SK-MEL-5 (cell line): ENCODE measurements at regions not wholly inside any gene's neighbourhood (a gene's known extent, or its start where the extent isn't known, plus 50 kb on each side); places are given as distances from the start of the nearest gene placed in this dataset.
"Not testable (repeated sequence)": the region's sequence is repeated elsewhere in the genome, so short reads cannot be mapped to it uniquely, and the experiment has no call there.

Source experiments
- DNase-seq: peaks from one replicate; pipeline ENCODE4 v3.0.0-alpha.2; 2016; ENCODE audit warnings: low read depth, low spot score
- in situ Hi-C: cut with HindIII; loops from 2 replicates; pipeline ENCODE4 v1.10.0; 2016; ENCODE audit warnings: low sequenced_read_pairs, high pct_unique_total_duplicates, low pct_unique_long_range_greater_than_20kb

- DNase-seq: no peak
- in situ Hi-C loops: no loop called here
Observed at GRCh38 chr4:125789023-125789422, 474.3 kb downstream of the FAT4 start.

GRCh38 chr4:125791896-125792295, 477.1 kb downstream of the FAT4 start:
- in situ Hi-C loops: no loop called here
- DNase-seq: no peak

- no peak for DNase-seq
- in situ Hi-C loops: no loop called here
Observed at GRCh38 chr4:125794989-125795388, 480.2 kb downstream of the FAT4 start.

- in situ Hi-C loops: no loop called here
- DNase-seq: no peak
Observed at GRCh38 chr4:125796138-125796537, 481.4 kb downstream of the FAT4 start.

GRCh38 chr4:125797621-125798020, 482.9 kb downstream of the FAT4 start:
- in situ Hi-C loops, DNase-seq: not testable (repeated sequence)

- in situ Hi-C loops: no loop called here
- DNase-seq: no peak
Observed at GRCh38 chr4:125801373-125801772, 486.6 kb downstream of the FAT4 start.

- in situ Hi-C loops: no loop called here
Observed at GRCh38 chr4:125801924-125802323, 487.2 kb downstream of the FAT4 start.

GRCh38 chr4:125808022-125808421, 493.3 kb downstream of the FAT4 start:
- in situ Hi-C loops: no loop called here
- DNase-seq: no peak

More at GRCh38 chr4:125801924-125802323, 487.2 kb downstream of the FAT4 start:
- DNase-seq: no peak

- in situ Hi-C loops: no loop called here
- no peak for DNase-seq
Observed at GRCh38 chr4:125808570-125808969, 493.8 kb downstream of the FAT4 start.

GRCh38 chr4:125811892-125812291, 497.1 kb downstream of the FAT4 start:
- in situ Hi-C loops: no loop called here
- no peak for DNase-seq

GRCh38 chr4:125826801-125827695, 512.3 kb downstream of the FAT4 start:
- DNase-seq: no peak
- in situ Hi-C loops: no loop called here

GRCh38 chr4:125827696-125828052, 512.9 kb downstream of the FAT4 start:
- DNase-seq: no peak
- in situ Hi-C loops: no loop called here

- in situ Hi-C loops: no loop called here
- no peak for DNase-seq
Observed at GRCh38 chr4:125828346-125828745, 513.6 kb downstream of the FAT4 start.

GRCh38 chr4:125832161-125832560, 517.4 kb downstream of the FAT4 start:
- no peak for DNase-seq
- in situ Hi-C loops: no loop called here

GRCh38 chr4:125836597-125837195, 521.9 kb downstream of the FAT4 start:
- no peak for DNase-seq
- in situ Hi-C loops: no loop called here

- in situ Hi-C loops: no loop called here
- no peak for DNase-seq
Observed at GRCh38 chr4:125837493-125838201, 522.9 kb downstream of the FAT4 start.

- in situ Hi-C loops: no loop called here
- no peak for DNase-seq
Observed at GRCh38 chr4:125838202-125838601, 523.4 kb downstream of the FAT4 start.

- DNase-seq: peak; percentile 68
- in situ Hi-C loops: no loop called here
Observed at GRCh38 chr4:125838924-125839323, 524.2 kb downstream of the FAT4 start.

- in situ Hi-C loops: no loop called here
Observed at GRCh38 chr4:125843947-125844346, 529.2 kb downstream of the FAT4 start.

More at GRCh38 chr4:125843947-125844346, 529.2 kb downstream of the FAT4 start:
- no peak for DNase-seq
